ENCODE measurements at regions not wholly inside any gene's neighbourhood (a gene's known extent, or its start where the extent isn't known, plus 50 kb on each side); places are given as distances from the start of the nearest gene placed in this dataset.

- TF ChIP-seq CTCF (IDR thresholded peaks at IDR 0.05; ENCODE audit: borderline replicate concordance, extremely low read depth, low read length, poor library complexity, severe bottlenecking) (no peak), EZH2 (IDR thresholded peaks at IDR 0.05; ENCODE audit: borderline replicate concordance, low read depth, low read length, severe bottlenecking) (no peak)
Measured at GRCh38 chr3:95162794-95163193, 1099.9 kb downstream of the NSUN3 start.

All from DND-41 (cell line).